CD4-positive, alpha-beta memory T cell (primary cell): ENCODE measurements at regions not wholly inside any gene's neighbourhood (a gene's known extent, or its start where the extent isn't known, plus 50 kb on each side); places are given as distances from the start of the nearest gene placed in this dataset.

Experiments used
- CTCF ChIA-PET: fragments of 350-600 bp; sonication (Branson Sonifier 250); formaldehyde crosslinking; loops from one replicate; lab custom pipeline; 2021; ENCODE audit warnings: inconsistent platforms; ENCODE audit not compliant: partially characterized antibody; lab: Charles Lee
- POLR2A ChIA-PET: fragments of 350-600 bp; sonication (Branson Sonifier 250); formaldehyde crosslinking; loops from one replicate; lab custom pipeline; 2021; ENCODE audit not compliant: partially characterized antibody; lab: Charles Lee
- DNase-seq, 5 donors: peaks; one replicate each; pipeline versions ENCODE4 v3.0.0 to v3.0.0-alpha.2; 2020 to 2022; ENCODE audit warnings: mixed read lengths in 1 of 5
- H3K27ac ChIP-seq: one replicate; pipeline ENCODE4 v1.7.0; 2013; ENCODE audit warnings: low read depth, low read length
- H3K27me3 ChIP-seq: 2 replicates; pipeline ENCODE4 v1.7.0; 2013; ENCODE audit warnings: mild to moderate bottlenecking, low read length, moderate library complexity; ENCODE audit not compliant: insufficient read depth
- H3K36me3 ChIP-seq: 2 replicates; pipeline ENCODE4 v1.7.0; 2013; ENCODE audit warnings: mild to moderate bottlenecking, low read length, moderate library complexity; ENCODE audit not compliant: insufficient read depth
- H3K4me1 ChIP-seq: 2 replicates; pipeline ENCODE4 v1.7.0; 2013; ENCODE audit warnings: mild to moderate bottlenecking, low read length, moderate library complexity; ENCODE audit not compliant: insufficient read depth
- H3K4me3 ChIP-seq, 2 donors: one replicate each; pipeline ENCODE4 v1.7.0; 2013; ENCODE audit warnings: low read length in 2 of 2, mild to moderate bottlenecking in 1 of 2
- H3K9me3 ChIP-seq, 2 donors: one replicate each; pipeline ENCODE4 v1.7.0; 2013; ENCODE audit warnings: low read length in 2 of 2, control low read depth in 1 of 2; ENCODE audit not compliant: control insufficient read depth in 1 of 2
- H3K27ac Mint-ChIP-seq, 7 donors: one replicate each; pipeline ENCODE4 v1.8.0; 2020 to 2021; ENCODE audit warnings: mixed read lengths in 7 of 7, mild to moderate bottlenecking in 6 of 7, inconsistent platforms in 3 of 7, moderate library complexity in 3 of 7
- H3K27me3 Mint-ChIP-seq, 2 donors: one replicate each; pipeline ENCODE4 v1.8.0; 2020 to 2021; ENCODE audit warnings: mixed read lengths in 2 of 2
- H3K36me3 Mint-ChIP-seq, 2 donors: one replicate each; pipeline ENCODE4 v1.8.0; 2020 to 2021; ENCODE audit warnings: mixed read lengths in 2 of 2, inconsistent platforms in 1 of 2, mild to moderate bottlenecking in 1 of 2
- H3K4me1 Mint-ChIP-seq, 4 donors: one replicate each; pipeline ENCODE4 v1.8.0; 2020 to 2021; ENCODE audit warnings: mixed read lengths in 4 of 4, mild to moderate bottlenecking in 1 of 4
- H3K4me3 Mint-ChIP-seq, 8 donors: one replicate each; pipeline ENCODE4 v1.8.0; 2020 to 2021; ENCODE audit warnings: mixed read lengths in 8 of 8, mild to moderate bottlenecking in 7 of 8, moderate library complexity in 6 of 8, inconsistent platforms in 3 of 8
- H3K9me3 Mint-ChIP-seq, 8 donors: one replicate each; pipeline ENCODE4 v1.8.0; 2020 to 2021; ENCODE audit warnings: mixed read lengths in 8 of 8, mild to moderate bottlenecking in 5 of 8, inconsistent platforms in 3 of 8, moderate library complexity in 1 of 8
- intact Hi-C: fragments of 100-400 bp; cut with micrococcal nuclease; formaldehyde crosslinking; loops from one replicate; pipeline ENCODE4 v1.15.1; 2023

DNA sequence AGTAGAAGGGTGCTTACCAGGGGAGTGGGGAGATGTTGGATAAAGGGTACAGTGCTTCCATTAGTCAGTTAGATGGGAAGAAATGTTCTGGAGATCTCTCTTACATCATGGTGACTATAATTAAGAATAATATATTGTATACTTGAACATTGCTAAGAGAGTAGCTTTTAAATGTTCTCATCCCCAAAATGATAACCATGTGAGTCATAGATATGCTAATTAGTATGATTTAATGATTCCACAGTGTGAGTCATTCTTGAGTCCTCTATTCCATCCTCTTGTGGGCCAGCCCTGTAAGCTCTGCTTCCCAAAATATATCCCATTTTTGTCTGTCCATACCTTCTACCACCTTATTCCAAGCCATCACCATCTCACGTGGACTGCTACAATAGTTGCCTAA is 80.6 kb upstream of the CDH11 start:
- no peak overlapping the region for H3K27ac Mint-ChIP-seq
- H3K4me1 Mint-ChIP-seq, result no peaks in the 10 kb centered on the region
- POLR2A ChIA-PET, result no interaction called here
- CTCF ChIA-PET, result no interaction called here
- peaks cover 0 to 3% of the 10 kb centered on the region in 2 donors for H3K9me3 ChIP-seq
- no peak overlapping the region for H3K27ac ChIP-seq
- H3K4me3 ChIP-seq, result no peak overlapping the region
- H3K36me3 Mint-ChIP-seq, result no peaks in the 10 kb centered on the region
- H3K4me1 ChIP-seq, result no peaks in the 10 kb centered on the region
- no peaks in the 10 kb centered on the region for H3K36me3 ChIP-seq
- H3K9me3 Mint-ChIP-seq, result peaks cover 2 to 29% (median 9%) of the 10 kb centered on the region in 8 donors
- no peaks in the 10 kb centered on the region for H3K27me3 Mint-ChIP-seq
- H3K27me3 ChIP-seq, result no peaks in the 10 kb centered on the region
- intact Hi-C loops, result no loop called here
- no peak for DNase-seq
- peak overlapping the region in 1 of 8 donors; percentile 43 for H3K4me3 Mint-ChIP-seq

- ChIA-PET CTCF (no interaction called here), POLR2A (no interaction called here)
- DNase-seq, result no peak
Observed at GRCh38 chr16:65201511-65201910, 79.6 kb upstream of the CDH11 start.

GRCh38 chr16:65200857-65201256 is 79.0 kb upstream of the CDH11 start:
- CTCF ChIA-PET, result no interaction called here
- H3K27ac Mint-ChIP-seq, result no peak overlapping the region
- no peak overlapping the region for H3K4me3 Mint-ChIP-seq
- H3K4me1 ChIP-seq, result no peaks in the 10 kb centered on the region
- no peaks in the 10 kb centered on the region for H3K27me3 ChIP-seq
- H3K9me3 ChIP-seq, result peaks cover 0 to 3% of the 10 kb centered on the region in 2 donors
- peaks cover 2 to 29% (median 9%) of the 10 kb centered on the region in 8 donors for H3K9me3 Mint-ChIP-seq
- no peak overlapping the region for H3K27ac ChIP-seq
- H3K36me3 ChIP-seq, result no peaks in the 10 kb centered on the region
- no peaks in the 10 kb centered on the region for H3K36me3 Mint-ChIP-seq
- H3K4me1 Mint-ChIP-seq, result no peaks in the 10 kb centered on the region
- H3K27me3 Mint-ChIP-seq, result no peaks in the 10 kb centered on the region
- intact Hi-C loops, result no loop called here
- POLR2A ChIA-PET, result no interaction called here
- no peak overlapping the region for H3K4me3 ChIP-seq
- DNase-seq, result no peak

More at GRCh38 chr16:65201511-65201910, 79.6 kb upstream of the CDH11 start:
- Histone ChIP-seq H3K4me3 (no peak overlapping the region), H3K36me3 (no peaks in the 10 kb centered on the region), H3K4me1 (no peaks in the 10 kb centered on the region), H3K27ac (no peak overlapping the region), H3K9me3 (peaks cover 0 to 3% of the 10 kb centered on the region in 2 donors), H3K27me3 (no peaks in the 10 kb centered on the region)
- Mint-ChIP-seq H3K4me1 (no peaks in the 10 kb centered on the region), H3K4me3 (no peak overlapping the region), H3K27me3 (no peaks in the 10 kb centered on the region), H3K9me3 (peaks cover 2 to 29% (median 9%) of the 10 kb centered on the region in 8 donors), H3K27ac (no peak overlapping the region), H3K36me3 (no peaks in the 10 kb centered on the region)
- intact Hi-C loops, result no loop called here

- H3K4me3 ChIP-seq, result no peak overlapping the region
- no peaks in the 10 kb centered on the region for H3K27me3 ChIP-seq
- H3K27ac Mint-ChIP-seq, result no peak overlapping the region
- intact Hi-C loops, result no loop called here
- no peaks in the 10 kb centered on the region for H3K36me3 ChIP-seq
- CTCF ChIA-PET, result no interaction called here
- no peaks in the 10 kb centered on the region for H3K4me1 Mint-ChIP-seq
- no peaks in the 10 kb centered on the region for H3K27me3 Mint-ChIP-seq
- DNase-seq, result no peak
- no peaks in the 10 kb centered on the region for H3K36me3 Mint-ChIP-seq
- no peaks in the 10 kb centered on the region for H3K4me1 ChIP-seq
- H3K27ac ChIP-seq, result no peak overlapping the region
- POLR2A ChIA-PET, result no interaction called here
- H3K9me3 ChIP-seq, result peaks cover 0 to 3% of the 10 kb centered on the region in 2 donors
- H3K4me3 Mint-ChIP-seq, result no peak overlapping the region
- peaks cover 2 to 32% (median 9%) of the 10 kb centered on the region in 8 donors for H3K9me3 Mint-ChIP-seq
Observed at GRCh38 chr16:65200156-65200773, 78.4 kb upstream of the CDH11 start.

DNA sequence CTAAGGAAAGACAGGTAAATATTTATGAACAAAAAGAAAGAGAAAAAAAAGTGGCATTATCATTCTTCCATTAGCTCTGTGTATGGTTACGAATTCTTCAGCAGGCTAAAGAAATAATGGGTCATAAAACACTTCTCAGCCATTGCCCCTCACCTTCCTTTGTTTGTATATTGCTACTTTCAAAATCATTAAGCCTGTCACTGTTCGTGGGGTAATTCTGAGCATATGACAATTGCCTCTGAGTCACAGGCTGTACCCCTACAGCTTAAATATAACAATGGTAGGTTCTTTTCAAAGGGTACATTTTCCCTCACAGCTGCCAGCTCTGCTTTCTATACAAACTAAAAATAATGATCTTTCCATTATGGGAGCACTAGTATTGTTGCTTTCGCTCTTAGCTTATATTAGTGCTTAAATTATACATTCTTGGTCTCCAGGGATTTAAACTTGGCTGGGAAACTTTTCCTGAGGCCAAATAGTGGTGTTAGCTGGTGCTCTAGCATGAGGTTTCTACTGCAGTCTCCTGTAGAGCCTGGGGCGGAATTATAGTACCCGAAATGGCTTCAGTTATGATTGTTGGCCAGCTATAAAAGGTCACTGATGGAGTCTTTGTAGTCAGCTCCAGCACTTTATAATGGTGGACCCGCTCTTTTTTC is 74.7 kb upstream of the CDH11 start:
- no peak for DNase-seq
- Histone ChIP-seq H3K4me3 (no peak overlapping the region), H3K9me3 (peaks cover 0 to 3% of the 10 kb centered on the region in 2 donors), H3K36me3 (no peaks in the 10 kb centered on the region), H3K27ac (no peak overlapping the region), H3K4me1 (no peaks in the 10 kb centered on the region), H3K27me3 (no peaks in the 10 kb centered on the region)
- CTCF ChIA-PET, result no interaction called here
- Mint-ChIP-seq H3K36me3 (no peaks in the 10 kb centered on the region), H3K27me3 (no peaks in the 10 kb centered on the region), H3K27ac (no peak overlapping the region), H3K9me3 (peaks cover 3 to 14% (median 5%) of the 10 kb centered on the region in 8 donors), H3K4me3 (no peak overlapping the region), H3K4me1 (no peaks in the 10 kb centered on the region)
- intact Hi-C loops, result no loop called here
- POLR2A ChIA-PET, result no interaction called here

GRCh38 chr16:65195998-65196397 is 74.1 kb upstream of the CDH11 start:
- intact Hi-C loops, result no loop called here
- Histone ChIP-seq H3K4me3 (no peak overlapping the region), H3K36me3 (no peaks in the 10 kb centered on the region), H3K27ac (no peak overlapping the region), H3K9me3 (peaks cover 0 to 3% of the 10 kb centered on the region in 2 donors), H3K27me3 (no peaks in the 10 kb centered on the region), H3K4me1 (no peaks in the 10 kb centered on the region)
- ChIA-PET POLR2A (no interaction called here), CTCF (no interaction called here)
- no peaks in the 10 kb centered on the region for H3K4me1 Mint-ChIP-seq
- no peak overlapping the region for H3K27ac Mint-ChIP-seq
- peaks cover 3 to 14% (median 5%) of the 10 kb centered on the region in 8 donors for H3K9me3 Mint-ChIP-seq
- H3K36me3 Mint-ChIP-seq, result no peaks in the 10 kb centered on the region
- no peak for DNase-seq
- H3K27me3 Mint-ChIP-seq, result no peaks in the 10 kb centered on the region
- no peak overlapping the region for H3K4me3 Mint-ChIP-seq

- Histone ChIP-seq H3K27me3 (no peaks in the 10 kb centered on the region), H3K4me3 (no peak overlapping the region), H3K9me3 (no peaks in the 10 kb centered on the region), H3K4me1 (no peaks in the 10 kb centered on the region), H3K36me3 (no peaks in the 10 kb centered on the region), H3K27ac (no peak overlapping the region)
- H3K36me3 Mint-ChIP-seq, result no peaks in the 10 kb centered on the region
- intact Hi-C loops, result no loop called here
- no peaks in the 10 kb centered on the region for H3K4me1 Mint-ChIP-seq
- H3K4me3 Mint-ChIP-seq, result no peak overlapping the region
- ChIA-PET CTCF (no interaction called here), POLR2A (no interaction called here)
- H3K27ac Mint-ChIP-seq, result no peak overlapping the region
- H3K9me3 Mint-ChIP-seq, result peaks cover 0 to 10% (median 7%) of the 10 kb centered on the region in 8 donors
- H3K27me3 Mint-ChIP-seq, result no peaks in the 10 kb centered on the region
- DNase-seq, result no peak
Observed at GRCh38 chr16:65185241-65185778, 63.4 kb upstream of the CDH11 start.
